Activated CD4-positive, alpha-beta T cell treated with anti-CD3 and anti-CD28 coated beads, Interleukin-2, amount 50 U/mL, for 16 hours (primary cell): ENCODE measurements at regions not wholly inside any gene's neighbourhood (a gene's known extent, or its start where the extent isn't known, plus 50 kb on each side); places are given as distances from the start of the nearest gene placed in this dataset.
"Not testable (repeated sequence)": the region's sequence is repeated elsewhere in the genome, so short reads cannot be mapped to it uniquely, and the experiment has no call there.

ENCODE experiments used
- DNase-seq: peaks from one replicate; pipeline ENCODE4 v3.0.0-alpha.2; 2020

- DNase-seq: no peak
These were observed 464.4 kb upstream of the TUSC1 start for GRCh38 chr9:26142631-26143030.

DNA sequence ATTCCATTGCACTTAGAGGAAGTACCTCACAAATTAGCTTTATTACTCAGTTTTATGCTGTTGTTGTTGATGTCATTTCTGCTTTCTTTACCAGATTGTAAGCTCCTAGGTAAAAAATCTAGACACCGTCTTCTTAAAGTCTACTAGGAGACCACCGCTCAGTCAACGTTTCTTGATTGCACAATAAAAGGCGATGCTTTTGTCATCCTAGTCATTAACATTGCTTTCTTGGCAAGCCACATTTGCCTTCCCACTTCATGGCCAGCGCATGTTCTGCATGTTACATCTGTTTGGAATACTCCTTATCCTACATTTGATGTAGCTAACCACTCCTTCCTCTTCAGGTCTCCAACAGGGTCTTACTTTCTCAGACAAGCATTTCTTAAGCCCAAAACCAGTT lies 464.0 kb upstream of the TUSC1 start:
- DNase-seq: no peak

GRCh38 chr9:26133537-26133936 lies 455.3 kb upstream of the TUSC1 start:
- DNase-seq: no peak

DNA sequence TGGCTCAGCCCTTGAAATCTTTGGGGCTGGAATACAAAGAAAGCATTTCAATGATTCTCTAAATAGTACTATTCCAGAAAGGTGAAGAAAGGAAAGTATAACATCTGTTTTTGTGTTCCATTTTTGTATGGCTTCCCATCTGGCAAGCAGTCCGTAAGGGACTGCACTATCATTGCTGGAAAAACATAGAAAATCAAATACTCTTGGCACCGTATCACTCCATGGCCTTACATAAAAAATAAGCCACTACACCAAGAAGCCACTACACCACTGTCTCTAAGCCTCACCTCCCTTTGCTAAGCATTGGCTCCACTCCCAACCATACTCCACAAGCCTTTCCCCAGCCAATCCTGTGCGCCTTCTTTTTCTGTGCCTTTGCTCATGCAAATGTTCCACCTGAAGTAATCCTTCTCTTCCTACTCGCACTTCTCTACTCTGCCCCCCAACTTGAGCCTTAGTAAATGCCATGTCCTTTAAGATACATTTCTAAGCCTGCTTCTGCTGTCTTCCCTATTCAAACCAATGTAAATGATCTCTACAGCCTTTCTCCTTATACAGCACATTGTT lies 454.6 kb upstream of the TUSC1 start:
- no peak for DNase-seq

GRCh38 chr9:26131886-26132285 lies 453.6 kb upstream of the TUSC1 start:
- no peak for DNase-seq

DNA sequence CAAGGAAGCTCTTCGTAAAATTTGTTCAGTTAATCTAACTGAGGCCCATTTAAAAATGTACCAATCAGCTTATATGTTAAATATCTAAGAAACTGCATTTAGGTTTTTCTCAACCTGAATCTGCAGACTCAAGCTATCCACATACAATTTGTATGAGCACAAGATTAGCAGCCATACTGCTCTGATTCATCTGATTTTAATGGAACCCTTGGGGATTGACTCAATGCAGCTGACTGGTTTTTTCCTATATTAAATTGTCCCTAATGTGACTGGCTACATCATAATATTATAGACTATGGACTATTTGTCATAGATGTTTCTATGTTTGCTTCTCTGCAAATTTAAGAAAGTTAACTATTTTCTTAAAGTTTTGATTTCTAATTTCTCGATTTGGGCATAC lies 451.0 kb upstream of the TUSC1 start:
- DNase-seq: no peak

DNA sequence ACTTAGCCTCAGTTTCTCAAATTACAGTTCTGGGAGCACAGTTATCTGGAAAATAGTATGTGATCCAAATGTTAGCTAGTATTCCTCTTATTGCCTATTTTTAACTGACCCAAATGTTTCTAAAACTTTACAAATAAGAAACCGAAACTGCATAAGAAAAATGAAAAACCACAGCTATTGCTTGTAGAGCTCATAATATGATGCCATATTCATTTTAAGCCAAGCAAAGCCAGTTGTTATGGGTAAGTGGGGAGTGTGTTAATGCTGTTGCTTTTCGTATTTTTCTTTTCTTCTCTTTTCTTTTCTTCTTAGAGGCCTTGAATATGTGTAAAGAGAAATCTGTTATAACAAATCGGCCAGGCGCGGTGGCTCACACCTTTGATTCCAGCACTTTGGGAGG lies 447.4 kb upstream of the TUSC1 start:
- DNase-seq: no peak

GRCh38 chr9:26116085-26116484 lies 437.8 kb upstream of the TUSC1 start:
- not testable (repeated sequence) for DNase-seq

GRCh38 chr9:26112724-26113123 lies 434.5 kb upstream of the TUSC1 start:
- DNase-seq: no peak

DNA sequence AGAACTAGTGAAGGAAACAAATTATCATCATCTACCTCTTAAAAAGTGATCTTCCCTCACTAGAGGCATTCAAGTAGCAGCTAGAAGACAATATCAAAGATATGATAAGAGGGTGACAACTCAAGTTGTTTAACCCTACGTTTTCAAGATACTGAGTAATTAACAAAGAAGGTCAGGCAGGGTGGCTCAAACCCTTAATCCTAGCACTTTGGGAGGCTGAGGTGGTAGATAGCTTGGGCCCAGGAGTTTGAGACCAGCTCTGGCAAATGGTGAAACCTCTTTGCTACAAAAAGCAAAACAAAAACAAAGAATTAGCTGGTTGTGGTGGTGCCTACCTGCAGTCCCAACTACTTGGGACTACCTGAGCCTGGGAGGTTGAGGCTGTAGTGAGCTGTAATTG lies 408.2 kb upstream of the TUSC1 start:
- no peak for DNase-seq

GRCh38 chr9:26081847-26082246 lies 403.6 kb upstream of the TUSC1 start:
- DNase-seq: no peak

DNA sequence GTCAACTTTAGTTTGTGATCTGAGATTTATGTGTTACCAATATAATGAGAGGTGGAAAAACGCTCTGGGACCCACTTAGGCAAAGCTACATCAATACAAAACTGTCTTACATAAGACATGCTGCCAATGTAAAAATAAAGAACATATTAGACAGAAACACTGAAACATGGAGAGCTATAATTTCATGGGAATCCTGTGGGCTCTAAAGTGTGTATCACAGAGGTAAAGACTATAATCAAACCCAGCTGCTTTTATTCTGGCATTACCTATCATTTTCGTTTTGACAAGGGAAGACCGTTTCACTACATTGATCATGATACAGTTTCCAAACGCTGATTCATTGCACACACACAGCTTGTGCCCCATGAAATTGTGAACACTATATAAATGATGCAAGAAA lies 400.5 kb upstream of the TUSC1 start:
- DNase-seq: no peak

DNA sequence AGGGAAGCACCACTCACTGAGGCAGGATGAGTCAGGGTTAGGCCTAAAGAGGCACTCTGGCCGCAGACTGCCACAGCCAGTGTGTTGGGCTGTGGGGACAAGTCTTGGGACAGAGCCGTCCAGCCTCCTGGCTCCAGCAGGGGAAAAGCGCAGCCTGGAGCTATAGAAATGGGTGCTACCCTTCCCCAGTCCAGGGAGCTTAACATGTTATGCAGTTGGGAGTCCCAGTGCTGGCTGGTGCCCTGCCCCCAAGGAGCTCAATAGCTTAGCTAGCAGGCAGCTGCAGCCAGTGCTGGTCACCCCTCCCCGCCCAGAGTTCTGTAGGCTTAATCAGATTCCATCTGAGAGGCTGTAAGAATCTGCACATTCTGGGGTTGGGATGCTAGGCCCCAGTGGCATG lies 399.6 kb upstream of the TUSC1 start:
- DNase-seq: no peak

- no peak for DNase-seq
These were observed 389.4 kb upstream of the TUSC1 start for GRCh38 chr9:26067608-26068007.

- DNase-seq: no peak
These were observed 388.0 kb upstream of the TUSC1 start for GRCh38 chr9:26066237-26066636.

DNA sequence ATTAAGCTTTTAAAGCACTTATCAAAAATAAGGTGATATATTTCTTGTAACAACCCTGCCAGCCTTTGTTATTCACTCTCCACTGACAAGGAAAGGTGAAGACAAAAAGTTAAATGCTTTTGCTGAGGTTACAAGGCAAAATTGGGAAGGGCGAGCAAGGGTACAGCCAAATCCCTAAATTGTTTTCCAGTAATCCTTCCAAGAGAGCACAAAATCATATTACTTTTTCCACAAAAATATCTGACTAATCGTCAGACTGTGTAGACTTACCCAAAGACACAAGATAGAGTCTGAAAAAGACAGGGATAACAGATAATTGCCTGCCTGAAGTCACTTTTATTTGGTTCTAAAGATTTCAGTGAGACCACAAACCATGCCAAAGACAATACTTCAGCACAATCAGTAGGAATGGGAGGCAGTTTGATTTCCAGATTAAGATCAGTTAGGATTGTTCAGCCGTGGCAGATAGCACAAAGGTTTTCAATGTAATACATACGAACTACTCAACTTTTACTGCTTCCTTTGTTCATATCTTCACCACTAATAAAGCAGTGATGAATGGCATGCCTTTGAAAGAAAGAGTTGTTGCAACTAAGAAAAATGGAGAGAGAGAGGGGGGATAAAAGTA lies 383.8 kb upstream of the TUSC1 start:
- no peak for DNase-seq

DNA sequence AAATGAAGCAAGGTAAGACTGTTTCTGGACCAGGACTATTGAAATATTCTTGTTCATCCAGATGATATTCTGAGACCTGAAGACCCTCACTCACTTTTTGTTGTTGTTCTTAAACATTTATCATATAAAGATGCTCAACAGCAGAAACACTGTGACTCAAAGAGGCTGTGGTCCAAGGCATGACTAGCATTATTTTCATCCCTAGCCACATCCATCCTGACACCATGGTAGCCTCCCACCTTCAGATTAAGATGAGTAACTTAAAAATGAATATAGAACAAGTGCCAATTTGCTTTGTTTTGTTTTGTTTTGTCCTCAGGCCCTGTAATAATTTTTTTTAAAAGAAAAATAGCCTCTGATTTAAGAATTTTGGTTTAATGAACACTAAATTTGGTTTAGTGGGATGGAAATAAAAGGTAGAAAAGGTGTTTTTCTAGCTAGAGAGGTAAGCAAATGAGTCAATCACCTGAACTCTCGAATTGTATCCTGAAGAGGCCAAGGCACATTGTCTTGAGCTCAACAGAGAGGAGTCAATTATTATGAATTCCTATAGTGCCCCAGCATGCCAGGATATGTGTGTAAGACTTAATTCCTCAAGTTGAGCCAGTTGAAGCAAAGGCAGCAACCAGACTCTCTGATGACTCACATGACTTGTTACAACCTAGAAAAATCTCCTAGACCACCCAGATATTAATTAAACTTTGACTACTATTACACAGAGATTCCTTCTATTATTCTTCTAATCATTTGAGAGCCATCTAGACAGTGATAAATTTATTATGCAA lies 380.1 kb upstream of the TUSC1 start:
- DNase-seq: no peak

DNA sequence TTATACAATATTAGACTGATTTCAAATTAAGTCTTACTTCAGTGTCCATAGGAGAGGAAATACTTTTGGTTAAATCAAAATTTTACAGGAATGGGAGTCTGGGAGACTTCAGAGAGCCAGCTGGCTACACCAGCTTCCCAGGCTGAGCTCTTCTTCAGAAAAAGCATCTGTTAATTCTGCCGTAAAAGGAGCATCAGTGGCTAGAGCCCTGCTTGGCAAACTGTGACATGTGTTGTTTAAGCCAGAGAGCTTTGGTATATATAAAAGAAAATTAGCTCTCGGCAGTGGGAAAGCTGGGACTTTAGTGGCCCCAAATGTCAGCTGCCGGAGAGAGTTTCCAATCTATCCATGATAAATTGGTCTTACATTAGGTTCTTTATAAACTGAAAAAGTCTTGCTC lies 378.8 kb upstream of the TUSC1 start:
- no peak for DNase-seq

GRCh38 chr9:26054600-26055520 lies 376.6 kb upstream of the TUSC1 start:
- no peak for DNase-seq

- no peak for DNase-seq
These were observed 375.7 kb upstream of the TUSC1 start for GRCh38 chr9:26053954-26054353.

DNA sequence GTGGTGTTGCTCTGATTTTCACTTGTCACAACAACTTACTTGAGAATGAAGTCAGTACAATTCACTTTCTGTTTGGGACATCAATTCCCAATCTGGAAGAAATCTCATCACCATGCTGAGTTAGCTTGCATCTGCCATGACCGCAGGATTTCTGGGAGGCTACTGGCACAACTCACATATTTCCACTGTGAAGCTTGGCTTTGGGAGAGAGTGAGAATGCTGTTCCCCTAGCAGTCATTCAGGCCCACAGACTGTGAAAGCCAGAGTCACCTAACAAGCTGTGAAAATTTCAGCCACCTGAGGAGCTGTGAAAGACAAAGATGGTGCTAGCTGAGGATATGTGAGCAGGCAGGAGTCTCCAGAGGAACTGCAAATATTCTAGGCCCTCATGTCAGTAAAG lies 365.2 kb upstream of the TUSC1 start:
- no peak for DNase-seq

DNA sequence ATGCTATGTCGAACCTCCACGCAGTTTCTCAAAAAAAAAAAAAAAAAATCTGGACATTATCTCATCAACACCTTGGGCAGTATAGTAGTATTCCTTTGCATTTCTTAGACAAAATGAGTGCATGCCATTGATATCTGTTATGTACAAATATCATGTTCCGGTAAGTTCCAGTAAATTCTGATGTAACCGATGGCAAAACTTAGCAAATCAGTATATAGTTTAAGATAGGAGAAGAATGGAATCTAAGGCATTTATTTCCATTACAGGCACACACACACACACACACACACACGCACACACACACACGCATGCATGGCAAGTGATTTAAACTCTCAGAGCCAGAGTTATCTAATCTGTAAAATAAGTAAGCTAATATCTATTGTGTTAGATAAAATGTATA lies 356.5 kb upstream of the TUSC1 start:
- no peak for DNase-seq

DNA sequence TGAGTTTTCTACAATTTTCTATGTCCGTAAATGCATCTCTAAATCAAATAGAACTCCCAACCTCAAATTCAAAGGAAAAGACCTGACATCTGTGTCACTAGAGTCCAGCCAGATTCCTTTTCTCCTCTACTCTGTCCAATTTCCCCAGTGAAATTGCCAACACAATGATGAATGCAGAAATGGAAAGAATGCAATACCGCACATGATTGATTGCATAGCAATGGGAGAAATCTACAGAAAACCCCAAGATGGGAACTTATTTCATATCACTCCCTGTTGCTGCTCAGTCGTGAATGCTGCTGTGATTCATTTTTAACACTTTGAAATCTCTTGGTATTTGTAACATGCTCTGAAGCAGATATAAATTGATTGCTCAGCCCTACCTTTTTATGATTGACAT lies 355.1 kb upstream of the TUSC1 start:
- DNase-seq: no peak
